ENCODE measurements at regions not wholly inside any gene's neighbourhood (a gene's known extent, or its start where the extent isn't known, plus 50 kb on each side); places are given as distances from the start of the nearest gene placed in this dataset.

DNA sequence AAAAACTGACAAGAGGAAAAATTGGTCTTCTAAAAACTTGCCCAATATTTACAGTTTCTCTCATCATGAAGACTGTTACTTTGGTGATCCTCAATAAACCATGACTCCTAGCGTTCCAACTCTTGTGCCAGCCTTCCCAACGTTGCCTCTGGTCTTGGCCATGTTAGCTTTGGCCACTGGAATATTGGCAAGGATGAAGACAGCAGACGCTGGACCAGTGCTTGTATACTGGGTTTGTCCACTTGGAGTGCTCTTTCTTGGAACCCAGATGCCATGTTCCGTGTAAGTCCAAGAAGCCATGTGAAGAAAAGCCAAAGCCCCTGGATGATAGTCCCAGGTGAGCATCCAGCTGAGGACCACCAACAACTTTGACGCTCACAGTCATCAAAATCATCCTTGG is 379.6 kb downstream of the NUAK1 start:
- TF ChIP-seq CTCF (conservative IDR thresholded peaks at IDR 0.05; ENCODE audit: low read depth, low read length), result peak; percentile 6
- no peak overlapping the region for H3K4me3 ChIP-seq (ENCODE audit: low read depth, low read length)
- no peak for DNase-seq (ENCODE audit: low read depth)

GRCh38 chr12:105761075-105761474 is 377.7 kb downstream of the NUAK1 start:
- H3K4me3 ChIP-seq (ENCODE audit: low read depth, low read length), result no peak overlapping the region
- no peak for TF ChIP-seq CTCF (conservative IDR thresholded peaks at IDR 0.05; ENCODE audit: low read depth, low read length)
- DNase-seq (ENCODE audit: low read depth), result no peak

DNA sequence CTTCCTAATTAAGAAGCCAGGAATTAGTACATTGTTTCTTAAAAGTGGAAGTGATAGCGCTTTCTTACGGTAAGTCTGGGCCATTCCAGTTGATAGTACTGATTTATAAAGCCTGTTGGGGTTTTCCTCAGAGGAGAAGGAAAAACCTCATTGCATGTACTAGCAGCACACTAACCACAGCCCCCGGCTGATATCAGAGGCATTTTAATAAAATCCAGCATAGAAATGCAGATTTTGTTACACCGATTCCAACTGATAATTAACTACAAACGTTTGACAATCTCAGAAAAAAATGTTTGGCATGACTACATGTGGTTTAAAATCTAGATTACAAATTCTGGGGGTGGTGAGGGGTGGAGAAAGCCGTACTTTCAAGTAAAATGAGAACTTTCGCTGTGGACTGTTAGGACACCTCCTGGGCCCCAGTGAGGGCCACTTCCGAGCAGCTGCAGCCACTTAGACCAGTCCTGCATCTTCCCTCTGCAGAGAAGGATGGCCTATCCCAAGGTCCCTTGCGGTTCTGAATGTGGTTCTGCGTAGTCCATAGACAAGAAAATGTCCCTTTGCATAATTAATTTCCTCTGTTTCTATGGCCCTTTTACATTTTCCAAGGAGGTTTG is 374.4 kb downstream of the NUAK1 start:
- no peak for TF ChIP-seq CTCF (conservative IDR thresholded peaks at IDR 0.05; ENCODE audit: low read depth, low read length)

GRCh38 chr12:105765053-105766014 is 373.4 kb downstream of the NUAK1 start:
- no peak overlapping the region for H3K4me3 ChIP-seq (ENCODE audit: low read depth, low read length)
- TF ChIP-seq CTCF (conservative IDR thresholded peaks at IDR 0.05; ENCODE audit: low read depth, low read length), result no peak
- no peak for DNase-seq (ENCODE audit: low read depth)

More for the DNA sequence above, 374.4 kb downstream of the NUAK1 start:
- H3K4me3 ChIP-seq (ENCODE audit: low read depth, low read length), result no peak overlapping the region
- no peak for DNase-seq (ENCODE audit: low read depth)

DNA sequence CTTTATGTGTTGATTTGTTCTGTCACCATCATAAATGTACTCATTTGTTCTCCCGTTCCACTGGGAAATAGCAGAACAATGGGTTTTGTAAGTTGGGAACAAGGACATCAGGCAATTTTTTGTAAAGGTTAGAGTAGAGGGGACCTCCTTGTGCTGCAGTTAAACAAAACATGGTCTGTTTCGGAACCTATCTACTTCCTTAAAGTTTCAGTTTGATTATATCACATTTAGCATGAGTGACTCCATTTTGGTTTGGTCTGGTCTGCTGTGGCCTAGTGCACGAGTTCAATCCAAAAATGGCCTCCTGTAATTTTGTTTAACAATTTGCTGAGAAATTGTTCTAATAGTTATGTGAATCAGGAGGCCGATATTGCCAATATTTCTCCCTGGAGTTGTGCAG is 372.7 kb downstream of the NUAK1 start:
- no peak overlapping the region for H3K4me3 ChIP-seq (ENCODE audit: low read depth, low read length)
- TF ChIP-seq CTCF (conservative IDR thresholded peaks at IDR 0.05; ENCODE audit: low read depth, low read length), result no peak
- no peak for DNase-seq (ENCODE audit: low read depth)

- DNase-seq (ENCODE audit: low read depth), result no peak
- no peak for TF ChIP-seq CTCF (conservative IDR thresholded peaks at IDR 0.05; ENCODE audit: low read depth, low read length)
- H3K4me3 ChIP-seq (ENCODE audit: low read depth, low read length), result no peak overlapping the region
These were observed 369.3 kb downstream of the NUAK1 start for GRCh38 chr12:105769486-105769885.
